CD4-positive, alpha-beta T cell treated with Interleukin-6 for 4 hours (primary cell): ENCODE measurements at regions not wholly inside any gene's neighbourhood (a gene's known extent, or its start where the extent isn't known, plus 50 kb on each side); places are given as distances from the start of the nearest gene placed in this dataset.

Experiments used
- DNase-seq: peaks from one replicate; pipeline ENCODE4 v3.0.0-alpha.2; 2020; ENCODE audit warnings: mixed read lengths

GRCh38 chr5:124297826-124298225, 448.6 kb downstream of the ZNF608 start:
- no peak for DNase-seq

- no peak for DNase-seq
Observed at GRCh38 chr5:124292322-124292855, 454.1 kb downstream of the ZNF608 start.

GRCh38 chr5:124289641-124290311, 456.7 kb downstream of the ZNF608 start:
- DNase-seq, result no peak

GRCh38 chr5:124289130-124289529, 457.3 kb downstream of the ZNF608 start:
- no peak for DNase-seq

- no peak for DNase-seq
Observed at GRCh38 chr5:124287813-124288212, 458.6 kb downstream of the ZNF608 start.

- DNase-seq, result no peak
Observed at GRCh38 chr5:124285733-124286132, 460.7 kb downstream of the ZNF608 start.

- DNase-seq, result no peak
Observed at GRCh38 chr5:124285071-124285470, 461.4 kb downstream of the ZNF608 start.

GRCh38 chr5:124283031-124283430, 463.4 kb downstream of the ZNF608 start:
- no peak for DNase-seq

GRCh38 chr5:124280079-124280478, 466.4 kb downstream of the ZNF608 start:
- DNase-seq, result no peak

GRCh38 chr5:124279146-124279876, 467.1 kb downstream of the ZNF608 start:
- no peak for DNase-seq

- DNase-seq, result no peak
Observed at GRCh38 chr5:124278636-124279035, 467.8 kb downstream of the ZNF608 start.

- DNase-seq, result no peak
Observed at GRCh38 chr5:124277767-124278545, 468.5 kb downstream of the ZNF608 start.

- DNase-seq, result no peak
Observed at GRCh38 chr5:124276166-124276565, 470.3 kb downstream of the ZNF608 start.

- DNase-seq, result no peak
Observed at GRCh38 chr5:124274949-124275348, 471.5 kb downstream of the ZNF608 start.

GRCh38 chr5:124264499-124264898, 481.9 kb downstream of the ZNF608 start:
- no peak for DNase-seq

GRCh38 chr5:124263680-124264491, 482.6 kb downstream of the ZNF608 start:
- DNase-seq, result no peak

- DNase-seq, result no peak
Observed at GRCh38 chr5:124262991-124263571, 483.4 kb downstream of the ZNF608 start.

GRCh38 chr5:124262470-124262869, 484.0 kb downstream of the ZNF608 start:
- no peak for DNase-seq

GRCh38 chr5:124261848-124262247, 484.6 kb downstream of the ZNF608 start:
- no peak for DNase-seq

GRCh38 chr5:124260921-124261515, 485.4 kb downstream of the ZNF608 start:
- DNase-seq, result no peak

GRCh38 chr5:124259017-124259416, 487.4 kb downstream of the ZNF608 start:
- no peak for DNase-seq

GRCh38 chr5:124257048-124257447, 489.4 kb downstream of the ZNF608 start:
- no peak for DNase-seq
